ENCODE measurements at regions not wholly inside any gene's neighbourhood (a gene's known extent, or its start where the extent isn't known, plus 50 kb on each side); places are given as distances from the start of the nearest gene placed in this dataset.
"Not testable (repeated sequence)": the region's sequence is repeated elsewhere in the genome, so short reads cannot be mapped to it uniquely, and the experiment has no call there.

GRCh38 chr11:97922933-97923332, 1097.8 kb upstream of the CNTN5 start:
- DNase-seq: not testable (repeated sequence)

- DNase-seq: no peak
Observed at GRCh38 chr11:97934572-97935208, 1086.1 kb upstream of the CNTN5 start.

DNA sequence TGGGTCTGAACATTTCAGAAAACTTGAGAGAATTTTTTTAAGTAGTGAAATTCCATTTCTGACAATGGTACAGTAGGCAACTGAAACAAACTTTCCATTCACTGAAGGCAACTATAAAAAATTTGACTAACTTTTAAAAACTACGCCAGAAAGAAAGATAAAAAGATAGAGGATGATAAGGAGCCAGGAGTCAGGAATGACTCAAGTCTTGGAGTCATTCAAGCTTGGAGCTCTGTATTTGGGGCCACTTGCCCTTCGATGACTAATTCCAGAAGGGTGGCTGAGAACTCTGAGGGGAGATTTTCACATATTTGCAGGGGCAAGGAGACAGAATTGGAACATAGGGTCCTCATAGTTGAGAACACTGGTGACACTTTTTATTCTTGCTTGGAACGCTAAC, 1083.2 kb upstream of the CNTN5 start:
- DNase-seq: no peak

- DNase-seq: no peak
Observed at GRCh38 chr11:97938789-97939188, 1082.0 kb upstream of the CNTN5 start.

GRCh38 chr11:97943493-97943892, 1077.3 kb upstream of the CNTN5 start:
- DNase-seq: no peak

- DNase-seq: no peak
Observed at GRCh38 chr11:97948793-97949192, 1072.0 kb upstream of the CNTN5 start.

GRCh38 chr11:97955595-97955994, 1065.2 kb upstream of the CNTN5 start:
- no peak for DNase-seq

DNA sequence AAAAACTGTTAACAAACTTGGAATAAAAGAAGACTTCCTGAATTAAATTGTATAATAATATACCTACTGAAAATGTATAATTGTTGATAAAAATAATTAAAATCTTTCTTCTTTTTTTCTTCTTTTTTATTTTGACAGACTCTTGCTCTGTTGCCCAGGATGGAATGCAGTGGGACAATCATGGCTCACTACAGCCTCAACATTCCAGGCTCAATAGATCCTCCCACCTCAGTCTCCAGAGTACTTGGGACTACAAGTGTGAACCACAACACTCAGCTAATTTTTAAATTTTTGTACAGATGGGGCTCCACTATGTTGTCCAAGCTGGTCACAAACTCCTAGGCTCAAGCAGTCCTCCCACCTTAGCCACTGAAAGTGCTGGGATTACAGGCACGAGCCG, 1063.8 kb upstream of the CNTN5 start:
- no peak for DNase-seq

GRCh38 chr11:97961431-97961830, 1059.3 kb upstream of the CNTN5 start:
- DNase-seq: no peak

- no peak for DNase-seq
Observed at GRCh38 chr11:97962758-97963157, 1058.0 kb upstream of the CNTN5 start.

DNA sequence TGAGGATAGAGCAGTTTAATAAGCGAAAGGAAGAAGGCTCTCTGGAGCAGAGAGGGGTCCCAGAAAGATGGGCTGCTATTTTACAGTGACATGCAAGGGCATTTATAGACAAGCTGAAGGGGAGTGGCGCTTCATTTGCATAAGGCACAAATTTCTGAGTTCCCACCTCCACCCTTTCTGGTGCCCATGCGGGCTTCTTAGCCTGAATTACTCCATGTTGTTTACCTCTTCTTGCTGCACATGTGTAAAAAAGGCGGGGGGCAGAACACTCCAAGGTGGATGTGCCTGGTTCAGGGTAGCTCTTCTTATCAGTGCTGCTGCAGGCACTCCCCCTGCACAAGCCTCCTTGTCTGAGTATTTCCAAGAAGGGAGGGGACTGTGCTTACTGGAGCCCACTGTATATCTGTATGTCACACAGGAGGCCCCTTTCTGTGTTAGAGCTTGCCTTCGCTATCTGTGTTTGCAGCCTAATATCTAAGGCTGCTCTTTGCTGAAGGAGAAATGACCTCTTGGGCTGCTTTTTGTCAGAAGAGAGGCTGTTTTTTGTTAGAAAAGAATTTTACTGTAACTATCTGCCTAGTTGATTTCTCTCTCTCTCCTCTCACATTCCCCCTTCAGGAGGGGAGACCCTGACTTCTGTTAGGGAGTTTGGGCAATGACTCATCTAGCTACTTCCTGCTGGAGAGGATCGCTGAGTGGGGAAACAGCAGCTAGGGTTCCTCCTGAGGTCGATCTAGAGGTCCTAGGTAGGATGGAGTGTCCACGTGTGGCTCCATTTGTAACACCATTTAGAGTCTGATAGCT, 1057.0 kb upstream of the CNTN5 start:
- DNase-seq: no peak

GRCh38 chr11:97964332-97965004, 1056.3 kb upstream of the CNTN5 start:
- DNase-seq: no peak

DNA sequence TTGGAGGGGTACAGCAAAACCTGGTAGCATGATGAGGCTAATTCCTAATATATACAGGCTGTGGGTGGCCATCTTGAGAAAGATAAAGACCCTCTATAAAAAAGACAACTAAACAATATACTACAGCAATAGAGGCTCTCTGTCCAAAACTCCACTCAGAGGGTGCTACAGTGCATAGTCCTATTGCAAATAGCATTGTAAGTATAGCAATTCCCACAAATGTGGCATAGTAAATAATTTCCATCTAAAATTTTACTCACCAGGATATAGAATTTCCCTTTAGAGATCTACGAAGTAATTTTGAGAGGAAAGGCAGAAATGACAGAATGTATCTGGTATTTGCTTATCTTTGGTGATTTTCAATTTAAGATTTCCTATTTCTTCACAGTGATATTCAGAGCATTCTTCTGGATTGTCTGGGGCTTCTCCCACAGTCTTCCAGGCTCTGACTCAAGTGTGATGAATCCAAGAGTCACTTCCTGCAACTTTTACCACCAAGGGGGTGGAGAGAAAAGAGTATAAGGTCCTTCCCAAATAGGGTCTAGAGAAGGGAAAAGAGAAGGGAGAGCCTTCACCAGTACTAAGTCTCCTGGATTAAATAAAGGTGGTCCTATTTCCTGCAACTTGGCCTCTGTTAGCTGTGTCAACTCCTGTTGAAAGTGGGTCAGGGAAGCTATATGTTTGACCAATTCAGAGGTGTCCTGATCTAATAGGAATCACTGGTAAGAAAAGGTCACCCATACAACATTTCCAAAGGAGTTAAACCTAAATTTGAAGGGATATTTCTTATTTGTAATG, 1054.7 kb upstream of the CNTN5 start:
- no peak for DNase-seq

DNA sequence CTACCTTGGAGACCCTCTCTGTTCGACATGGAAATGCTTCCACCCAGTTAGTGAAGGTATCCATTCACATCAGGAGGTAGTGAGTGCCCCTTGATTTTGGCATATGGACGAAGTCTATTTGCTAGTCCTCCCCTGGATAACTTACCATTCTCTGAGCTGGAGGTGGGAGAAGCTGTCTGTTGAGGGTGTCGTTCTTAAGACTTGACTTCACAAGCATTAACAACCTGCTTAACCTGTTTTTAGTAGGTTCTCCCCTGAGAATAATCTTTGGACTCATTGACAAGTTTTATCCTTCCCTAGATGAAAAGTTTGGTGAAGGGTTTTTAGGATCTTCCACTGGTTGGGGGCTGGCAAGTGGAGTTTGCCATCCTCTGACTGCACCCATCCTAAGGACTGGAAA, 1053.8 kb upstream of the CNTN5 start:
- DNase-seq: no peak

DNA sequence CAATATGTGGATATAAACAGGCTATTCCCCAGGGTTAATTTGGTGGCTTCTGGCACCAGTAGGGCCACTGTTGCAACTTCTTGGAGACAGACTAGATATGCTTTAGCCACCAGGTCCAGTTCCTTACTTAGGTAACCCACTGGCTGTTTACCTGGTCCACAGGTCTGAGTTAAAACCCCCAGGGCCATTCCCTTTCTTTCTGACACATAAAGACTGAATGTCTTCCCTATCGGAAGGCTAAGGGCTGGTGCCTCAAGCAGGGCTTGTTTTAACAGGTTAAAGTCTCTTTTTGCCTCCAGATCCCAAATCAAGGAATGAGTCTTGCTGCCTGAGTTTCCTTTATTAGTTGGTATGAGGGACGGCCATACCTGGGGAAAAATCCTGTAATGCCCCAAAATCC, 1052.7 kb upstream of the CNTN5 start:
- DNase-seq: no peak

- DNase-seq: no peak
Observed at GRCh38 chr11:97972731-97973130, 1048.0 kb upstream of the CNTN5 start.

DNA sequence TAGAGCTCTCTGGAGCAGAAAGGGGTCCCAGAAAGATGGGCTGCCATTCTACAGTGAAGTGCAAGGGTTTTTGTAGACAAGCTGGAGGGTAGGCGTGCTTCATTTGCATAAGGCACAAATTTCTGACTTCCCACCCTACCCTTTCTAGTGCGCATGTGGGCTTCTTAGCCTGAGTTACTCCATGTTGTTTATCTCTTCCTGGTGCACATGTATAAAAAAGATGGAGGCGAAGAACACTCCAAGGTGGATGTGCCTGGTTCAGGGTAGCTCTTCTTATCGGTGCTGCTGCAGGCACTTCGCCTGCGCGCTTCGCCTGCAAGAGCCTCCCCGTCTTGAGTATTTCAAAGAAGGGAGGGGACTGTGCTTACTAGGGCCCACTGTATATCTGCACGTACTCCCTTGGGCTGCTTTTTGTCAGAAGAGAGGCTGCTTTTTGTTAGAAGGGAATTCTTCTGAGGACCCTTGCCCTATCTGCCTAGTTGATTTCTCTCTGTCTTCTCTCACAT, 1047.3 kb upstream of the CNTN5 start:
- no peak for DNase-seq

DNA sequence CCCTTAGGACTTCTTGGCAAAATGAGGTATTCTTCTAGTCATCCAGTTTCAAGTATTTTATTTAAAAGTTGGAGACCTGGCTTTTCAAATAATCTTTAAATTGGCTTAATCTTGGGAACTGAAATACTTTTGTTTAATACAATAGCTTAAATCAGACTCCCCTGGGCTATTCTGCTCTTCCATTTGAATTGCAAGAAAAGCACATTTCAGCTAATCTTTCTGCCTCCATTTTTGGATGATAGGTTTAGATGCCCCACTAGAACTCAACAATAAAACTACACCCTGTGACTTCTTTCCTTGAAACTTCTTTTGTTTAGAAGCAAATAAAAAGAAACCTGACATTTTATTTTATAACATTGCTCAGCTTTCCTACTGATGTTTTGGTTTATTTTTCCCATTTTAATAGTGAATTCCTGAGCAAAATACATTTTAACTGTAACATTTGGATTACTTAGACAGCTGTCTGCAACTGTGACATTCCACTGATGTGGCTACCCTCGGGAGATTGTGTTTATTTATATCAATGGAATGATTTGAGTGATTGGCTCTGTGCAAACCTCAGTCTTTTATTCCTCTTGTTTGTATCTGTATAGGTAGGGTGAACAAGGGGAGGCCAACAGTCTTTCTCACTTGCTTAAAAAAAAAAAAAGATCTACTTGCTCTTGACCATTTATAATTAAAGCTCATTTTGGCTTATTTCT, 1045.8 kb upstream of the CNTN5 start:
- DNase-seq: no peak

DNA sequence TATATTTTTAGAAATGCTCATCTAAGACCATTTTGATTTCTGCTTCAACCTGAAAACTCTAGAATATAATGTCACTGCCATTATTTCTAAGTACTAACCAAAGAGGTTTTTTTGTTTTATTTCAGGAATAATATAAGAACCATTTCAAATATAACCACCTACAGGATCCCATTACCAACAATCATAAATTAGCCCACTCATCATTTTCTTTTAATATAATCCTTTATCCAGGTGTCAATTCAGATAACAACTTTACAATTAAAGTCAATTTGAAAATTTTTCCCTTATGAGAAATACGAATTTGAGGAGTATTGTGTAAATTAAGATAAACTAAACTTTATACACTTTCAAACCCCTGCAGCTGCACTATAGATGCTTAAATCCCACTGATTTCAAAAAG, 1043.0 kb upstream of the CNTN5 start:
- no peak for DNase-seq

- DNase-seq: no peak
Observed at GRCh38 chr11:97979741-97980140, 1041.0 kb upstream of the CNTN5 start.

GRCh38 chr11:97982512-97982911, 1038.2 kb upstream of the CNTN5 start:
- DNase-seq: no peak

GRCh38 chr11:97989121-97989520, 1031.6 kb upstream of the CNTN5 start:
- DNase-seq: no peak

Measured in activated gamma-delta T cell (primary cell).